HG03039 (cell line): ENCODE measurements at regions not wholly inside any gene's neighbourhood (a gene's known extent, or its start where the extent isn't known, plus 50 kb on each side); places are given as distances from the start of the nearest gene placed in this dataset.

Experiments used
- ATAC-seq: cut with Tn5 transposase; IDR thresholded peaks from one replicate; pipeline ENCODE4 v1.9.1; 2021; ENCODE audit warnings: mild to moderate bottlenecking, moderate library complexity; ENCODE audit not compliant: unreplicated experiment

- ATAC-seq = no peak
Measured at GRCh38 chr13:88071371-88071770, 400.2 kb downstream of the SLITRK5 start.

- ATAC-seq = no peak
Measured at GRCh38 chr13:88074794-88075510, 403.8 kb downstream of the SLITRK5 start.

- no peak for ATAC-seq
Measured at GRCh38 chr13:88085036-88085435, 413.9 kb downstream of the SLITRK5 start.

- no peak for ATAC-seq
Measured at GRCh38 chr13:88086577-88086976, 415.4 kb downstream of the SLITRK5 start.

- ATAC-seq = no peak
Measured at GRCh38 chr13:88097541-88097940, 426.4 kb downstream of the SLITRK5 start.

GRCh38 chr13:88103824-88104223 lies 432.7 kb downstream of the SLITRK5 start:
- ATAC-seq = no peak

- no peak for ATAC-seq
Measured at GRCh38 chr13:88104576-88104975, 433.4 kb downstream of the SLITRK5 start.

GRCh38 chr13:88107570-88107969 lies 436.4 kb downstream of the SLITRK5 start:
- no peak for ATAC-seq

GRCh38 chr13:88112526-88112925 lies 441.4 kb downstream of the SLITRK5 start:
- ATAC-seq = no peak

- ATAC-seq = no peak
Measured at GRCh38 chr13:88115976-88116375, 444.8 kb downstream of the SLITRK5 start.

GRCh38 chr13:88118952-88119351 lies 447.8 kb downstream of the SLITRK5 start:
- no peak for ATAC-seq

- ATAC-seq = no peak
Measured at GRCh38 chr13:88124142-88124541, 453.0 kb downstream of the SLITRK5 start.

- ATAC-seq = no peak
Measured at GRCh38 chr13:88125055-88125454, 453.9 kb downstream of the SLITRK5 start.

- no peak for ATAC-seq
Measured at GRCh38 chr13:88136098-88136790, 465.1 kb downstream of the SLITRK5 start.

GRCh38 chr13:88142653-88143052 lies 471.5 kb downstream of the SLITRK5 start:
- ATAC-seq = no peak

- ATAC-seq = no peak
Measured at GRCh38 chr13:88144580-88144979, 473.4 kb downstream of the SLITRK5 start.

GRCh38 chr13:88153353-88153752 lies 482.2 kb downstream of the SLITRK5 start:
- no peak for ATAC-seq

GRCh38 chr13:88154001-88154400 lies 482.8 kb downstream of the SLITRK5 start:
- ATAC-seq = no peak

- no peak for ATAC-seq
Measured at GRCh38 chr13:88162076-88162702, 491.0 kb downstream of the SLITRK5 start.

- no peak for ATAC-seq
Measured at GRCh38 chr13:88176231-88176630, 505.1 kb downstream of the SLITRK5 start.

GRCh38 chr13:88183440-88183839 lies 512.3 kb downstream of the SLITRK5 start:
- ATAC-seq = no peak

- ATAC-seq = no peak
Measured at GRCh38 chr13:88188986-88189385, 517.8 kb downstream of the SLITRK5 start.
